ENCODE measurements at regions not wholly inside any gene's neighbourhood (a gene's known extent, or its start where the extent isn't known, plus 50 kb on each side); places are given as distances from the start of the nearest gene placed in this dataset.

DNA sequence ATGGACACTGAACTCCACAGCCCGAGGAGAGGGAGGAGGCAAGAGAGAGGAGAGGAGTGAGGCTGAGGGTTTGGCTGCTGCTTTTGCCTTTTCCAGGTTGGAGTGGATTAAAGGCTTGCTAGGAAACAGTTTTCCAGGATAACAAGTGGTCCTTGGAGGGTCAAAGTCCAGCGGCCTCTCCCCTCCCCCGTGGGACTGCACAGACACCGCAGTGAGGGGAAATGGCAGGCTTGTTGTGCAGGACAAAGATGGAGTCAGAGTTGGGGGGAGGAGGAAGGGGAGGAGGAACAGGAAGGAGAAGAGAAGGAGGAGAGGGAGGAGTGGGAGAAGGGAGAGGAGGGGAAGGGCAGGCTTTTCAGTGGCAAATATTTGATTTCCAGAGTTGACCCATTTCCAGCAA, 245.5 kb downstream of the RBM19 start:
- no peak for DNase-seq (ENCODE audit: low read depth)
- H3K4me3 ChIP-seq (ENCODE audit: control insufficient read depth, low read depth, low read length): no peak overlapping the region
- TF ChIP-seq, protein P1, sequence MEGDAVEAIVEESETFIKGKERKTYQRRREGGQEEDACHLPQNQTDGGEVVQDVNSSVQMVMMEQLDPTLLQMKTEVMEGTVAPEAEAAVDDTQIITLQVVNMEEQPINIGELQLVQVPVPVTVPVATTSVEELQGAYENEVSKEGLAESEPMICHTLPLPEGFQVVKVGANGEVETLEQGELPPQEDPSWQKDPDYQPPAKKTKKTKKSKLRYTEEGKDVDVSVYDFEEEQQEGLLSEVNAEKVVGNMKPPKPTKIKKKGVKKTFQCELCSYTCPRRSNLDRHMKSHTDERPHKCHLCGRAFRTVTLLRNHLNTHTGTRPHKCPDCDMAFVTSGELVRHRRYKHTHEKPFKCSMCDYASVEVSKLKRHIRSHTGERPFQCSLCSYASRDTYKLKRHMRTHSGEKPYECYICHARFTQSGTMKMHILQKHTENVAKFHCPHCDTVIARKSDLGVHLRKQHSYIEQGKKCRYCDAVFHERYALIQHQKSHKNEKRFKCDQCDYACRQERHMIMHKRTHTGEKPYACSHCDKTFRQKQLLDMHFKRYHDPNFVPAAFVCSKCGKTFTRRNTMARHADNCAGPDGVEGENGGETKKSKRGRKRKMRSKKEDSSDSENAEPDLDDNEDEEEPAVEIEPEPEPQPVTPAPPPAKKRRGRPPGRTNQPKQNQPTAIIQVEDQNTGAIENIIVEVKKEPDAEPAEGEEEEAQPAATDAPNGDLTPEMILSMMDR (conservative IDR thresholded peaks at IDR 0.05; ENCODE audit: control insufficient read depth, insufficient read depth, low read depth, low read length): no peak

DNA sequence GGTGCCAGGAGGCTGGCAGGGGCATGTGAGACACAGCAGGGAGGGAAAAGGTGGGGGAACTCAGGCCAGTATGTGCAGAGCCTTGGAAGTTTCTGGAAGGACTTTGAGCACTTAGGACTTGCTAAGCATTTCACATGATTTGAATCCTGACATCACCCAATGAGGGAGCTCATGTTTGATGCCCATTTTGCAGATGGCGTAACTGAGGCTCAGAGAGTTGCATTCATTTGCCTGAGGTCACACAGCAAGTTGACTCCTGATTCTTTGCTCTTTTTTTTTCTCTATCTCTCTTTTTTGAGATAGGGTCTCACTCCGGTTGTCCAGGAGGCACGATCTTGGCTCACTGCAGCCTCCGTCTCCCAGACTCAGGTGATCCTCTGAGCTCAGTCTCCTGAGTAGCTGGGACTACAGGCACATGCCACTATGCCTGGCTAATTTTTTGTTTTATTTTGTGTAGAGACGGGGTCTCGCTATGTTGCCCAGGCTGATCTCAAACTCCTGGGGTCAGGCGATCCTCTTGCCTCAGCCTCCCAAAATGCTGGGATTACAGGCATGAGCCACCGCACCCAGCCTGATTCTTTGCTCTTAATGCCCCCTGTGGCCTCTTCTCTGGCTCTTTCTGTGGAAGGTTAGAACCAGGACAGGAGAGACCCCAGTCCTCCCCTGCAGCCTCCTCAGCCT, 246.1 kb downstream of the RBM19 start:
- no peak for DNase-seq (ENCODE audit: low read depth)
- no peak overlapping the region for H3K4me3 ChIP-seq (ENCODE audit: control insufficient read depth, low read depth, low read length)
- TF ChIP-seq, protein P1 (conservative IDR thresholded peaks at IDR 0.05; ENCODE audit: control insufficient read depth, insufficient read depth, low read depth, low read length): no peak

DNA sequence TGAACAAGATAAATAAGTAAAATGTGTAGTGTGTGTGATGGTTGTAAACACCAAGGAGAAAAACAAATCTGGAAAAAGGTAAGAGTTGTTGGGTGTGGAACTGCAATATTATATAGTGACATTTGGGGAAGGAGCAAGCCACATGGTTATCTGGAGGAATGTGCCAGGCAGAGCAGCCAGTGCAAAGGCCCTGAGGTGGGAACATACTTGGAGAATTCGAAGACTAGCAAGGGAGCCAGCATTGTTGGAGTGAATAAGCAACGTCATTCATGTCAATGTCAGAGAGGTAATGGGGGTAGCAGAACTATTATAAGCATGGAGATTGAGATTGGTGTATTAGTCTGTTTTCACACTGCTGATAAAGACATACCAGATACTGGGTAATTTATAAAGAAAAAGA, 241.5 kb upstream of the LHX5 start:
- TF ChIP-seq, protein P1 (conservative IDR thresholded peaks at IDR 0.05; ENCODE audit: control insufficient read depth, insufficient read depth, low read depth, low read length): no peak

DNA sequence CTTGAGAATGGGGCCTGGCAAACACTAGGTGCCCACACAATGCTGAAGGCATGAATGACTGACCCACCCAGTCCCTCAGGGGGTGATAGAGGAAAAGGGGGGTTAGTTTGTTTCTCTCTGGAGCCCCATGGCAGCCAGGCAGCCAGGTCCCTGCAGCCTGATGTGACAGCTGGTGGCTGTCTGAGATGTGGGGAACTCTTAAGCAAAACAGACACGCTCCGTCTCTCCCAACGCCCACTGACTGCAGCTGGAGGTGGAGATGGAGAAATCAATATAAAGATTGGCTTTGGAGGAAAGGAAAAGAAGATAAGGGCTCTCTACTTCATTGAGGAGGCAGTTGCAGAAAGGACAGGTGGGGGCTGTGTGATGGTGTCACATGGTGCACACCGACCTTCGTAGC, 240.8 kb upstream of the LHX5 start:
- H3K4me3 ChIP-seq (ENCODE audit: control insufficient read depth, low read depth, low read length): no peak overlapping the region
- no peak for DNase-seq (ENCODE audit: low read depth)
- TF ChIP-seq, protein P1 (conservative IDR thresholded peaks at IDR 0.05; ENCODE audit: control insufficient read depth, insufficient read depth, low read depth, low read length): no peak

More for the DNA sequence above, 241.5 kb upstream of the LHX5 start:
- no peak for DNase-seq (ENCODE audit: low read depth)
- no peak overlapping the region for H3K4me3 ChIP-seq (ENCODE audit: control insufficient read depth, low read depth, low read length)

DNA sequence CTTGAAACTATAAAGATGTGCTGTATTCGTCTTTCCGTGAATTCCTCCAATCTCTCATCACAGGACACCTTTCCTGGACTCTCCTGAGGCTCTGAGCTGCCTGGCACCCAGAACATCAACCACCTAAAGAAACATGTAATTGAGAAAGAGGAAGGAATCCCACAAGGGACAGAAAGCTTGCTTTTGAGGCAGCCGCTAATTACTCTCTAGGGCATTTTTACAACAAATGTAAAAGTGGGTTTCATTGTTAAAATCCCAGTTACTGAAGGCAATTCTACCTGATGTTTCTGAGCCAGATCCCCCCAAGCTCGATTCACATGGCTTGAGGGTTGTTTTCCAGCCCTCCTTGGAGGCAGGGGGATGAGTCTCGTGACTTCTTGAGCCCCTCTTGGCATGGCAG, 238.5 kb upstream of the LHX5 start:
- TF ChIP-seq, protein P1 (conservative IDR thresholded peaks at IDR 0.05; ENCODE audit: control insufficient read depth, insufficient read depth, low read depth, low read length): no peak
- no peak overlapping the region for H3K4me3 ChIP-seq (ENCODE audit: control insufficient read depth, low read depth, low read length)
- no peak for DNase-seq (ENCODE audit: low read depth)

DNA sequence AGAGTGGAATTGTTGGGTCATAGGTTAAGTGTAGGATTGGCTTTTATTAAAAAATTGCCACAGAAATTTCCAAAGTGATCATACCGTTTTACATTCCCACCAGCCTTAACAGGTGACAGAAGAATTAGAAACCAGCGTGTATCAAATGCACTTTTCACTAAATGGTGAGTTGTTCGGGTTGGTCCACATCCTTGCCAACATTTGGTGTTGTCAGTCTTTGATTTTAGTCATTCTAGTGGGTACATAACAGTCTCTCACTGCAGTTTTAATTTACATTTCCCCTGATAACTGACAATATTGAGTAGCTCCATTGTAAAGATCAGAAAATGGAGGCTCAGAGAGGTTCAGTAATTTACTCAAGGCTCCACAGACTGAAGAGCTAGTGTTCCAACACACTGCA, 237.8 kb upstream of the LHX5 start:
- DNase-seq (ENCODE audit: low read depth): no peak
- H3K4me3 ChIP-seq (ENCODE audit: control insufficient read depth, low read depth, low read length): no peak overlapping the region
- TF ChIP-seq, protein P1 (conservative IDR thresholded peaks at IDR 0.05; ENCODE audit: control insufficient read depth, insufficient read depth, low read depth, low read length): no peak

DNA sequence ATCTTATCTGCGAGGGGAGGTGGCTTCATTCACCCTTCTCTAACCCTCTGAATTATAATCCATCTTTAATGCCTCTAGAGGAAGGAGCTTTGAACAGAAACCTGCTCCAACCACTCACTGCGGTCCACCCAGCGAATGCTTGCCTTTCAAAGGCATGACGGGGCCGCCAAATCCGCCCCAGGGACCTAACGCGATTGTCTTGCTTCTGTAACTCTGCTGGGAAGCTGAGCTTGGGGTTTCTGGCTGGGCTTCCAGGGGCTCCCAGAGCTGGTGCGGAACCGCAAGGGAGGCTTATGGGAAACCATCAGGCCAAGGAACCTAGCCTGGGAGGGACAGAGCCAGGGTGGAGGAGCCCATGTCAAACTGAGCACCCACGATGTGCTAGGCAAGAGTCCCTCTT, 231.2 kb upstream of the LHX5 start:
- no peak for DNase-seq (ENCODE audit: low read depth)
- no peak overlapping the region for H3K4me3 ChIP-seq (ENCODE audit: control insufficient read depth, low read depth, low read length)
- TF ChIP-seq, protein P1 (conservative IDR thresholded peaks at IDR 0.05; ENCODE audit: control insufficient read depth, insufficient read depth, low read depth, low read length): no peak

Measured in fibroblast of mammary gland (primary cell).